ENCODE measurements at regions not wholly inside any gene's neighbourhood (a gene's known extent, or its start where the extent isn't known, plus 50 kb on each side); places are given as distances from the start of the nearest gene placed in this dataset.

DNA sequence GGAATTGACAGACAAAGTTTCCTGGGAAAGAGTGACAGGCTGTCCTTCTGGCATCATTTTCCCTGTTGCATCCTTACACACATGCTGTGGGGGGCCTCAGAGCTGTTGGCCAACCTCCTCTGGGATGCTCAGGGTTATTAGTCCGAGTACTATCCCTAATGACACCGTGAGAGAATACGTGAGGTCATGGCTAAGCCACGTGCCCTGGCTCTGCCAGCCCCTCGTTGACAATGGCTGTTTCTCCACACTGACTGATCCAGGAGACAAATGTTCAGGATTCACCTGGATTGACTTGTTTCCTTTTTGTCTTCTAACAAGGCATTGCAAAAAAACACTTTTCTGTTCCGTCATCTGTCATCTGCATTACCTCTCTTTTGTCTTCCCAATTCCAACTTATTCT is 604.6 kb downstream of the TFAP2A start:
- intact Hi-C loops (cut with DNase I) = no loop called here
- H3K36me3 ChIP-seq (replicated peaks in 1 of 2) = no peaks in the 10 kb centered on the region
- TF ChIP-seq POLR2A (IDR thresholded peaks at IDR 0.05) = no peak
- TF ChIP-seq, protein P1, sequence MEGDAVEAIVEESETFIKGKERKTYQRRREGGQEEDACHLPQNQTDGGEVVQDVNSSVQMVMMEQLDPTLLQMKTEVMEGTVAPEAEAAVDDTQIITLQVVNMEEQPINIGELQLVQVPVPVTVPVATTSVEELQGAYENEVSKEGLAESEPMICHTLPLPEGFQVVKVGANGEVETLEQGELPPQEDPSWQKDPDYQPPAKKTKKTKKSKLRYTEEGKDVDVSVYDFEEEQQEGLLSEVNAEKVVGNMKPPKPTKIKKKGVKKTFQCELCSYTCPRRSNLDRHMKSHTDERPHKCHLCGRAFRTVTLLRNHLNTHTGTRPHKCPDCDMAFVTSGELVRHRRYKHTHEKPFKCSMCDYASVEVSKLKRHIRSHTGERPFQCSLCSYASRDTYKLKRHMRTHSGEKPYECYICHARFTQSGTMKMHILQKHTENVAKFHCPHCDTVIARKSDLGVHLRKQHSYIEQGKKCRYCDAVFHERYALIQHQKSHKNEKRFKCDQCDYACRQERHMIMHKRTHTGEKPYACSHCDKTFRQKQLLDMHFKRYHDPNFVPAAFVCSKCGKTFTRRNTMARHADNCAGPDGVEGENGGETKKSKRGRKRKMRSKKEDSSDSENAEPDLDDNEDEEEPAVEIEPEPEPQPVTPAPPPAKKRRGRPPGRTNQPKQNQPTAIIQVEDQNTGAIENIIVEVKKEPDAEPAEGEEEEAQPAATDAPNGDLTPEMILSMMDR (IDR thresholded peaks at IDR 0.05) = no peak
- H3K27me3 ChIP-seq = no peaks in the 10 kb centered on the region
- DNase-seq = no peak
- no peak overlapping the region for H3K4me3 ChIP-seq
- no peaks in the 10 kb centered on the region for H3K9me3 ChIP-seq (replicated peaks in 1 of 3)
- no peak overlapping the region for H3K27ac ChIP-seq
- no peaks in the 10 kb centered on the region for H3K4me1 ChIP-seq (replicated peaks in 1 of 2)
- 76 to 84% (median 80%) methylated on average over 6 of the region's 6 CpGs for WGBS, 4 donors

DNA sequence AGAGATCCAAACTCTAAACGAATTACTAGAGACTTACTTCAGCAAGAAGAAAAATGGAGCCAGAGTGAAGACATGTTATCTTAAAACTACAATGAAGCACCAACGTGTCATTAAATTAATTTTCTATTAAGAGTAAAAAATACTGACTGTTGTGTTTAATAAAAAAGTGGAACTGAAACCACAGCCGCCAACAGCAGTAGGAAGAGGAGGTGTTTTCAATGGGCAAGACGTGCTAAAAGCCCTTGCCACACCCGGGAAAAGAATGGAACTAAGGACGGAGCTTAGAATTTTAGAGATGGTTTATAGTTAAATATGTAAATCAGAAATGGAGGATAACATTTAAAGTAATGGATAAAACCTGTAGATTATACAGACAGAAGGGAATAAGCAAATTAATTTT is 608.7 kb downstream of the TFAP2A start:
- no peaks in the 10 kb centered on the region for H3K36me3 ChIP-seq (replicated peaks in 1 of 2)
- 64 to 69% (median 65%) methylated on average over 6 of the region's 6 CpGs for WGBS, 4 donors
- no peak overlapping the region for H3K4me3 ChIP-seq
- no peaks in the 10 kb centered on the region for H3K27me3 ChIP-seq
- no peaks in the 10 kb centered on the region for H3K4me1 ChIP-seq (replicated peaks in 1 of 2)
- TF ChIP-seq, protein P1 (IDR thresholded peaks at IDR 0.05) = no peak
- no peak for TF ChIP-seq POLR2A (IDR thresholded peaks at IDR 0.05)
- intact Hi-C loops (cut with DNase I) = no loop called here
- DNase-seq = no peak
- no peaks in the 10 kb centered on the region for H3K9me3 ChIP-seq (replicated peaks in 1 of 3)
- H3K27ac ChIP-seq = no peak overlapping the region

DNA sequence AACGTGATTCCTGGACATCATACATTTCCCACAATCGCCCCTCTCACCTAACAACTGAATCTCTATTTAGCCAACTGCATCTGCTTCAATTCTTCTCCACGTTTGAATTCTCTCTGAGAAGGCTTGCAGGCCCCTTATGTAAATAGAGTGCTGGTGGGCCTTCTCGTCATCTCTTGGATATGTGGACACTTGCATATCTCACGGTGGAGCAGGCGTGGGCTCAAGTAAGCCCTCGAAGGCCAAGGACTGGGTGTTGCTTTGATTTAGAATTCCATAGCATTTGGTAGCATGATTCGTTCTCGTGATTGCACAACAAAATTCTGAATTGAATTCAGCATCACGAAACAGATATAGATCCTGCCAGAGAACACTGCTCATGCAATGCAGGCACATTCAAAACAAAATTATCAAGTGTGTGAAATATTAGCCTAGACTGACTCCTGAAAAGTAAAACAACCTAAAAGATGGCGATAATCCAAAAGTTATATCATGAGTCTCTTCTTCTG is 613.6 kb downstream of the TFAP2A start:
- no peaks in the 10 kb centered on the region for H3K4me1 ChIP-seq (replicated peaks in 1 of 2)
- WGBS, 4 donors = 70 to 76% (median 73%) methylated on average over 11 of the region's 11 CpGs
- intact Hi-C loops (cut with DNase I) = no loop called here

DNA sequence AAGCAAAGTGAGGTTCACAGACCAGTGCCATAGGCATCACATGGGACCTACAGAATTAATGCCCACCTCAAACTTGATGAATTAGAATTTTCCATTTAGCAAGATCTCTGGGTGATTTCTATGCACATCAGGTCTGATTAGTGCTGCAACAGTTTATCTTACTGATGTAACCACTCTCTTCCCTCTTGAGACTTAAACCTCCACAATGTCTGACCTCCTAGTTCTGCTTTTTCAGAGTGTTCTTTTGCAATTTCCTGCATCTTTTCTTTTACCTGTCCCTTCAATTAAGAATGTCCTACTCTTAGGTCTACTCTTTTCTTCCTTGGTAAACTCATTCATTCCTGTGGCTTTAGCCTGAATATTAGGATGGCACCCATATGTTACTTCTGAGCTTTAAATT is 615.3 kb downstream of the TFAP2A start:
- intact Hi-C loops (cut with DNase I) = no loop called here
- TF ChIP-seq POLR2A (IDR thresholded peaks at IDR 0.05) = no peak
- TF ChIP-seq, protein P1 (IDR thresholded peaks at IDR 0.05) = no peak
- no peak for DNase-seq
- Histone ChIP-seq H3K4me3 (no peak overlapping the region), H3K4me1 (replicated peaks in 1 of 2) (no peaks in the 10 kb centered on the region), H3K9me3 (replicated peaks in 1 of 3) (no peaks in the 10 kb centered on the region), H3K36me3 (replicated peaks in 1 of 2) (no peaks in the 10 kb centered on the region), H3K27ac (no peak overlapping the region), H3K27me3 (no peaks in the 10 kb centered on the region)

More for the DNA sequence above, 613.6 kb downstream of the TFAP2A start:
- no peak overlapping the region for H3K27ac ChIP-seq
- no peaks in the 10 kb centered on the region for H3K27me3 ChIP-seq
- H3K4me3 ChIP-seq = no peak overlapping the region
- H3K36me3 ChIP-seq (replicated peaks in 1 of 2) = no peaks in the 10 kb centered on the region
- TF ChIP-seq, protein P1 (IDR thresholded peaks at IDR 0.05) = no peak
- H3K9me3 ChIP-seq (replicated peaks in 1 of 3) = no peaks in the 10 kb centered on the region
- DNase-seq = no peak
